SU-DHL-6 (cell line): ENCODE measurements at regions not wholly inside any gene's neighbourhood (a gene's known extent, or its start where the extent isn't known, plus 50 kb on each side); places are given as distances from the start of the nearest gene placed in this dataset.

Experiments
- CTCF ChIP-seq: fragments of 200-600 bp; sonication (generic); IDR thresholded peaks from one replicate; pipeline ENCODE4 v1.5.1; 2017; ENCODE audit warnings: antibody characterized with exemption, mild to moderate bottlenecking, low read length, moderate library complexity; ENCODE audit not compliant: insufficient read depth, poor library complexity, severe bottlenecking
- EZH2phosphoT487 ChIP-seq: fragments of 200-600 bp; sonication (generic), shearing (Covaris generic); conservative IDR thresholded peaks from 2 replicates; pipeline ENCODE4 v1.6.1; 2018; ENCODE audit warnings: mild to moderate bottlenecking, antibody characterized with exemption, low read length, moderate library complexity, mixed read lengths

- TF ChIP-seq CTCF (no peak), EZH2phosphoT487 (no peak)
These were observed 416.1 kb downstream of the TMEM38B start for GRCh38 chr9:106110483-106110882.
